Left ventricle myocardium inferior (tissue), 1 donor: ENCODE measurements at regions not wholly inside any gene's neighbourhood (a gene's known extent, or its start where the extent isn't known, plus 50 kb on each side); places are given as distances from the start of the nearest gene placed in this dataset.

Experiments
- DNase-seq: peaks from one replicate; pipeline ENCODE4 v3.0.0-alpha.2; 2020
- H3K27ac ChIP-seq: fragments of 200-600 bp; replicated peaks from 2 replicates; pipeline ENCODE4 v1.8.0; 2021
- H3K27me3 ChIP-seq: fragments of 200-600 bp; 2 replicates; pipeline ENCODE4 v1.8.0; 2021; ENCODE audit warnings: low read depth
- H3K36me3 ChIP-seq: fragments of 200-600 bp; 2 replicates; pipeline ENCODE4 v1.8.0; 2021
- H3K4me1 ChIP-seq: fragments of 200-600 bp; 2 replicates; pipeline ENCODE4 v1.8.0; 2021
- H3K4me3 ChIP-seq: fragments of 200-600 bp; 2 replicates; pipeline ENCODE4 v1.8.0; 2021; ENCODE audit warnings: mild to moderate bottlenecking, moderate library complexity
- H3K9me3 ChIP-seq: fragments of 200-600 bp; replicated peaks from 2 replicates; pipeline ENCODE4 v1.8.0; 2021
- intact Hi-C: fragments of 100-400 bp; cut with micrococcal nuclease; formaldehyde crosslinking; loops from one replicate; pipeline ENCODE4 v1.11.0; 2022
- TF ChIP-seq, protein P1 (sequence below): fragments of 200-600 bp; IDR thresholded peaks from 2 replicates; pipeline ENCODE4 v1.8.0; 2021; ENCODE audit warnings: antibody characterized with exemption, mild to moderate bottlenecking, borderline replicate concordance
- donor health status: DM: no; HTN: yes; CAD: no; lungs with severe emphysema.

DNA sequence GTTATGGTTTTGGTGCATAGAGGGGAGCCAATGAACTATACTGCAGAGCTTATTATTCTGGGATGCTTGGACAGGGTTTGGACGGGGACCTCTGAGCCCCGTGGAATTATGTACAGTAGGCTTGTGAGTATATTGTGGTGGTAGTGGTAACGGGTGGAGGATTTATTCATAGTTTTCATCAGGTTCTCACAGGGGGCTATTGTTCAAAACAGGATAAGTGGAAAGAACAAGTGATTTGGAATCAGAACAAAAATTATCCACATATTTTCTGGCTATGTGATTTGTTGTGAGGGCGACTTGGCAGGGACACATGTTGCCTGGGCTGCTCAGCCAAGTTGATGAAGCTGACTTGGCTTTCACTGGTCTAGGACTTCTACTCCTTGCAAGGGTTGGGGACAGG lies 64.6 kb upstream of the ELOVL5 start:
- no peak overlapping the region for H3K27ac ChIP-seq
- H3K9me3 ChIP-seq, result no peaks in the 10 kb centered on the region
- TF ChIP-seq, protein P1, sequence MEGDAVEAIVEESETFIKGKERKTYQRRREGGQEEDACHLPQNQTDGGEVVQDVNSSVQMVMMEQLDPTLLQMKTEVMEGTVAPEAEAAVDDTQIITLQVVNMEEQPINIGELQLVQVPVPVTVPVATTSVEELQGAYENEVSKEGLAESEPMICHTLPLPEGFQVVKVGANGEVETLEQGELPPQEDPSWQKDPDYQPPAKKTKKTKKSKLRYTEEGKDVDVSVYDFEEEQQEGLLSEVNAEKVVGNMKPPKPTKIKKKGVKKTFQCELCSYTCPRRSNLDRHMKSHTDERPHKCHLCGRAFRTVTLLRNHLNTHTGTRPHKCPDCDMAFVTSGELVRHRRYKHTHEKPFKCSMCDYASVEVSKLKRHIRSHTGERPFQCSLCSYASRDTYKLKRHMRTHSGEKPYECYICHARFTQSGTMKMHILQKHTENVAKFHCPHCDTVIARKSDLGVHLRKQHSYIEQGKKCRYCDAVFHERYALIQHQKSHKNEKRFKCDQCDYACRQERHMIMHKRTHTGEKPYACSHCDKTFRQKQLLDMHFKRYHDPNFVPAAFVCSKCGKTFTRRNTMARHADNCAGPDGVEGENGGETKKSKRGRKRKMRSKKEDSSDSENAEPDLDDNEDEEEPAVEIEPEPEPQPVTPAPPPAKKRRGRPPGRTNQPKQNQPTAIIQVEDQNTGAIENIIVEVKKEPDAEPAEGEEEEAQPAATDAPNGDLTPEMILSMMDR, result no peak
- H3K4me1 ChIP-seq, result peaks cover 8% of the 10 kb centered on the region
- intact Hi-C loops, result no loop called here
- no peaks in the 10 kb centered on the region for H3K36me3 ChIP-seq
- no peak overlapping the region for H3K4me3 ChIP-seq
- no peak for DNase-seq
- H3K27me3 ChIP-seq, result no peaks in the 10 kb centered on the region

DNA sequence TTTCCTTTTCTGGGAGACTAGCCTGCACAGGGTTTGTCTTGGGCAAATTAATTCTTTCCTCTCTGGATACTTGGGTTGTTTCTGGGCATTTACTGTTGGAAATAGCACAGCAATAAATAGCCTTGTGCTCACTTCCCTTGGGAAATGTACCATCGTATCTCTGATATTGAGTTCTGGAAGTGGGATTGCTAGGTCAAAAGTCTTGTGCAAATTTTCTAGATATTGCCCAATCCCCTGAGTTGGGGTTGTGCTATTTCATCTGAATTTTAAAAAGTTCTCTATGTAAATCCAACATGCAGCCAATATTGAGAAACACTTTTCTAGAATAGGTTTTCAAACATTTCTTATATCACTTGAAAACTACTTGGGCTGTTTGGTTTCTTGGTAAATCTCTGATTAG lies 64.0 kb upstream of the ELOVL5 start:
- Histone ChIP-seq H3K4me3 (no peak overlapping the region), H3K27me3 (no peaks in the 10 kb centered on the region), H3K27ac (no peak overlapping the region), H3K4me1 (peaks cover 8% of the 10 kb centered on the region), H3K36me3 (no peaks in the 10 kb centered on the region), H3K9me3 (no peaks in the 10 kb centered on the region)
- intact Hi-C loops, result no loop called here
- TF ChIP-seq, protein P1, result no peak
- DNase-seq, result no peak

DNA sequence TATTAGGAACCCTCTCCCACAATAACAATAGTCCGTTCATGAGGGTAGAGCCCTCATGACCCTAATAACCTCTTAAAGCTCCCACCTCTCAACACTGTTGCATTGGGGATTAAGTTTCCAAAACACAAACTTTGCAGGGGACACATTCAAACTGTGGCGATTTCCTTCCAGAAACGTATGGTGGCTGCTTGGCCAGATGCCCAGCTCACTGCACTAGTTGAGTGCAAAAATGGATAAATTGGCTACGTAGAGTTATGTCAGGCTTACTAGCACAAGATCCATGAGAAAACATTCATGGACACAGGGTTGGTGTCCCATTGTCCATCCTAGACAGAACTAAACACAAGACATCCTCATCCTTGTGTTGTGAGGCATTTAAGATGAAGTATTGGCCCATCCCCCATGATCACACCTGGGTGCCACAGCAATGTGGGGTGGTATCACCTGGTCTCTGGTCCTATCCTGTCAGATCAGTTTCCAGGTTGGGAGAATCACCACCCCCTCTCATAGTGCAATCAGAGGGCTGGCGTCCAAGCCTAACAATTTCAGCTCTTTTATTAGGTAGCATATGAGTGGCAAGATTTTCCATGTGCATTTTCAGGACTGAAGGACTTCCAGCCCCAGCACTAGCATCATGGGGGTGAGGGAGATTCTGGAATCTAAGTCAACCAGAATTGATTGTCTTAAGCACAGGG lies 63.4 kb upstream of the ELOVL5 start:
- no peaks in the 10 kb centered on the region for H3K27me3 ChIP-seq
- H3K27ac ChIP-seq, result no peak overlapping the region
- H3K4me3 ChIP-seq, result no peak overlapping the region
- H3K36me3 ChIP-seq, result no peaks in the 10 kb centered on the region
- TF ChIP-seq, protein P1, result no peak
- intact Hi-C loops, result no loop called here
- no peak for DNase-seq
- peaks cover 8% of the 10 kb centered on the region for H3K4me1 ChIP-seq
- no peaks in the 10 kb centered on the region for H3K9me3 ChIP-seq

DNA sequence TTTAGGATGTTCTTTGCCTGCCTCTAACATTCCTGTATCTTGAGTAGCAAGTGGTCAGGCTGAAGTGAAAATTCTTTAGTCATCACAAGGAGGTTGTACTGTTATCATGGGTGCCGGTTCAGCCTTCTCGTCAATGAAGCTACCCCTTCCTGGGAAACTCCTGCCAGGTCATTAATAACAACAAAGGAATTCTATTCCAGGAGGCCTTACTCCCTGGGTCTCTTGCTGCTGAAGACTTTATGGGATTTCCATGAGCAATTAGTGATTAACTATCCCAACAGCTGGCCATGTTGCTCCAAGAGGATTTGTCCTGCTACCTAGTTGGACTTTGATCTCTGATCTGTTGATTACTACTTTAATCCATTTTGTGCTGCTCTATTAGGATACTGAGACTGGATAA lies 62.7 kb upstream of the ELOVL5 start:
- Histone ChIP-seq H3K4me1 (peaks cover 8% of the 10 kb centered on the region), H3K27ac (no peak overlapping the region), H3K27me3 (no peaks in the 10 kb centered on the region), H3K4me3 (no peak overlapping the region), H3K9me3 (no peaks in the 10 kb centered on the region), H3K36me3 (no peaks in the 10 kb centered on the region)
- DNase-seq, result no peak
- TF ChIP-seq, protein P1, result no peak
- intact Hi-C loops, result loop anchor here (2.0 kb wide), 1 partner anchor 239 kb away; no protein-coding TSS in a partner anchor

DNA sequence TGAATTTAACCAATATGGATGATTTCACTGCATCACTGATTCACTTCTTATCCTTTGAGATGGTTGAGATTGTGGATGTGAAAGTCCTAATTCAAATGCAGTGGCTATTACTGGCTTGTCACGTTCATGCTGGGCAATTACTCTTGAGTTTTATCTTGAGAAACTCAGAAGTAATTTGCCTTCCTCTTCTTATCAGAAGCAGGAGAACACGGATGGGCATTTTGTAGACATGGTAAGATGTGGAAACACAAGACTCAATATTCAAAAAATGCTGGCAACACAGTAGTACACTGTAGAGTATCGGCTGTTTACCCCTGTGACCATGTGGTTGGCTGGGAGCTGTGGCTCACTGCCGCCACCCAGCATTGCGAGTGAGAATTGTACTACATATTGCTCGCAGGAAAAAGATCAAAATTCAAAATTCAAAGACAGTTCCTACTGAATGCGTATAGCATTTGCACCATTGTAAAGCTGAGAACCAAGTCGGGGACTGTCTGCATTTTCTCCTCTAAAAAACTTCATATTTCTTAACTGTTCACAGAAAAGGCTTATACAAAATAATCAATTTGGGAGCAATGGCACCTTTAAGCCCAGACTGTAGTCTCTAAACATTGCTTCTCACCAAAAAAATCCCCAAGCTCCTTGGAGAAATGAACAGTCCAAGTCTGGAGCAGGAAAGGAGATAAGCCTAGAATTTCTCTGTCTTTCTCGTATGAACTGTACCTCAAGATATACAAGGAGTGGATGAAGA lies 61.9 kb upstream of the ELOVL5 start:
- Histone ChIP-seq H3K27ac (no peak overlapping the region), H3K9me3 (no peaks in the 10 kb centered on the region), H3K27me3 (no peaks in the 10 kb centered on the region), H3K4me1 (peaks cover 8% of the 10 kb centered on the region), H3K36me3 (no peaks in the 10 kb centered on the region), H3K4me3 (no peak overlapping the region)
- intact Hi-C loops, result loop anchor here (2.0 kb wide), 1 partner anchor 238 kb away; no protein-coding TSS in a partner anchor
- DNase-seq, result peak; percentile 42
- TF ChIP-seq, protein P1, result peak; percentile 81
